GM18517 (cell line): ENCODE measurements at regions not wholly inside any gene's neighbourhood (a gene's known extent, or its start where the extent isn't known, plus 50 kb on each side); places are given as distances from the start of the nearest gene placed in this dataset.
"Not testable (repeated sequence)": the region's sequence is repeated elsewhere in the genome, so short reads cannot be mapped to it uniquely, and the experiment has no call there.

Experiments
- ATAC-seq: cut with Tn5 transposase; IDR thresholded peaks from one replicate; pipeline ENCODE4 v1.9.1; 2021; ENCODE audit warnings: mild to moderate bottlenecking, moderate library complexity; ENCODE audit not compliant: unreplicated experiment

GRCh38 chr12:31906557-31907301 is 52.5 kb upstream of the RESF1 start:
- ATAC-seq, result no peak

- ATAC-seq, result no peak
Measured at GRCh38 chr12:31903025-31903424, 56.2 kb upstream of the RESF1 start.

GRCh38 chr12:31900271-31900670 is 58.9 kb upstream of the RESF1 start:
- no peak for ATAC-seq

- ATAC-seq, result no peak
Measured at GRCh38 chr12:31899109-31899508, 60.1 kb upstream of the RESF1 start.

- no peak for ATAC-seq
Measured at GRCh38 chr12:31897781-31898503, 61.3 kb upstream of the RESF1 start.

- not testable (repeated sequence) for ATAC-seq
Measured at GRCh38 chr12:31897092-31897491, 62.1 kb upstream of the RESF1 start.

- ATAC-seq, result peak; percentile 98
Measured at GRCh38 chr12:31896514-31897039, 62.6 kb upstream of the RESF1 start.

GRCh38 chr12:31895449-31896150 is 63.6 kb upstream of the RESF1 start:
- ATAC-seq, result no peak

- ATAC-seq, result no peak
Measured at GRCh38 chr12:31890295-31891285, 68.6 kb upstream of the RESF1 start.

- peak; percentile 64 for ATAC-seq
Measured at GRCh38 chr12:31887109-31887811, 72.0 kb upstream of the RESF1 start.

GRCh38 chr12:31882682-31883081 is 76.5 kb upstream of the RESF1 start:
- not testable (repeated sequence) for ATAC-seq

- ATAC-seq, result no peak
Measured at GRCh38 chr12:31880340-31880739, 78.9 kb upstream of the RESF1 start.

GRCh38 chr12:31877884-31878283 is 81.3 kb upstream of the RESF1 start:
- ATAC-seq, result no peak

GRCh38 chr12:31876568-31877424 is 82.4 kb upstream of the RESF1 start:
- ATAC-seq, result no peak

GRCh38 chr12:31875609-31875964 is 83.6 kb upstream of the RESF1 start:
- ATAC-seq, result no peak

- ATAC-seq, result peak; percentile 86
Measured at GRCh38 chr12:31874961-31875608, 84.1 kb upstream of the RESF1 start.

- ATAC-seq, result no peak
Measured at GRCh38 chr12:31872831-31873604, 86.2 kb upstream of the RESF1 start.

GRCh38 chr12:31869972-31870371 is 89.2 kb upstream of the RESF1 start:
- no peak for ATAC-seq
